Breast epithelium (tissue), 3 donors: ENCODE measurements at regions not wholly inside any gene's neighbourhood (a gene's known extent, or its start where the extent isn't known, plus 50 kb on each side); places are given as distances from the start of the nearest gene placed in this dataset.

ENCODE experiments used
- CTCF ChIP-seq, 3 donors: fragments of 450-650 bp; IDR thresholded peaks; one replicate each; pipeline ENCODE4 v1.5.1; 2016 to 2017; ENCODE audit warnings: antibody characterized with exemption in 3 of 3, mild to moderate bottlenecking in 3 of 3, moderate library complexity in 3 of 3
- POLR2A ChIP-seq: fragments of 450-650 bp; IDR thresholded peaks from one replicate; pipeline ENCODE4 v1.6.1; 2016; ENCODE audit warnings: antibody characterized with exemption, mild to moderate bottlenecking, moderate library complexity
- POLR2AphosphoS5 ChIP-seq, 3 donors: sonication (generic); formaldehyde crosslinking; IDR thresholded peaks; one replicate each; pipeline ENCODE4 v1.6.1; 2017; ENCODE audit warnings: antibody characterized with exemption in 3 of 3

- TF ChIP-seq CTCF (IDR thresholded peaks at IDR 0.05) (no peak), POLR2A (no peak), POLR2AphosphoS5 (IDR thresholded peaks at IDR 0.05) (no peak)
Observed at GRCh38 chr3:72454441-72454840, 393.8 kb downstream of the SHQ1 start.
